Epithelial cell of esophagus (primary cell): ENCODE measurements at regions not wholly inside any gene's neighbourhood (a gene's known extent, or its start where the extent isn't known, plus 50 kb on each side); places are given as distances from the start of the nearest gene placed in this dataset.

ENCODE experiments used
- DNase-seq: peaks from one replicate; pipeline ENCODE4 v3.0.0; 2010; ENCODE audit warnings: low read depth
- H3K4me3 ChIP-seq: 2 replicates; pipeline ENCODE4 v1.5.1; 2011; ENCODE audit warnings: mild to moderate bottlenecking, low read length, control low read depth
- TF ChIP-seq, protein P1 (sequence below): IDR thresholded peaks from 2 replicates; pipeline ENCODE4 v1.5.1; 2011; ENCODE audit warnings: low read depth, mild to moderate bottlenecking, low read length, control low read depth, inconsistent platforms; ENCODE audit not compliant: insufficient read depth; ENCODE audit errors: missing control alignments

DNA sequence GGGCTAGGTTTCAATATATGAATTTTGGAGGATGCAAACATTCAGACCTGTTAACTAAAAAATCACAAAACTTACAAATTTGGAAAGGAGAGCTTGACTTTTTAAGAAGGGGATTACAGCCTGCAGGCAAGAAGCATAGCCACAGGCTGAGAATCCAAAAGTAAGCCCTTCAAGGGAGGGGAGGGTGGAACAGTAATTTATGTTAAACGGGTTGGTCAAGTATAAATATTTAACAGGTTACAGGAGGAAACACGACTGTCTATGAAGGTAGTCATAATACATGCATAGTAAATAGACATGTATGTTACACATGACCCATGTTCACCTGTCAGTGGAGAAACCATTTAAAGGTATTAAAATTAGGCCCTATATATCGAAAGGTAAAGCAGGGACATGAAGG lies 261.1 kb upstream of the RGS18 start:
- no peak overlapping the region for H3K4me3 ChIP-seq
- TF ChIP-seq, protein P1, sequence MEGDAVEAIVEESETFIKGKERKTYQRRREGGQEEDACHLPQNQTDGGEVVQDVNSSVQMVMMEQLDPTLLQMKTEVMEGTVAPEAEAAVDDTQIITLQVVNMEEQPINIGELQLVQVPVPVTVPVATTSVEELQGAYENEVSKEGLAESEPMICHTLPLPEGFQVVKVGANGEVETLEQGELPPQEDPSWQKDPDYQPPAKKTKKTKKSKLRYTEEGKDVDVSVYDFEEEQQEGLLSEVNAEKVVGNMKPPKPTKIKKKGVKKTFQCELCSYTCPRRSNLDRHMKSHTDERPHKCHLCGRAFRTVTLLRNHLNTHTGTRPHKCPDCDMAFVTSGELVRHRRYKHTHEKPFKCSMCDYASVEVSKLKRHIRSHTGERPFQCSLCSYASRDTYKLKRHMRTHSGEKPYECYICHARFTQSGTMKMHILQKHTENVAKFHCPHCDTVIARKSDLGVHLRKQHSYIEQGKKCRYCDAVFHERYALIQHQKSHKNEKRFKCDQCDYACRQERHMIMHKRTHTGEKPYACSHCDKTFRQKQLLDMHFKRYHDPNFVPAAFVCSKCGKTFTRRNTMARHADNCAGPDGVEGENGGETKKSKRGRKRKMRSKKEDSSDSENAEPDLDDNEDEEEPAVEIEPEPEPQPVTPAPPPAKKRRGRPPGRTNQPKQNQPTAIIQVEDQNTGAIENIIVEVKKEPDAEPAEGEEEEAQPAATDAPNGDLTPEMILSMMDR = no peak
- DNase-seq = no peak

DNA sequence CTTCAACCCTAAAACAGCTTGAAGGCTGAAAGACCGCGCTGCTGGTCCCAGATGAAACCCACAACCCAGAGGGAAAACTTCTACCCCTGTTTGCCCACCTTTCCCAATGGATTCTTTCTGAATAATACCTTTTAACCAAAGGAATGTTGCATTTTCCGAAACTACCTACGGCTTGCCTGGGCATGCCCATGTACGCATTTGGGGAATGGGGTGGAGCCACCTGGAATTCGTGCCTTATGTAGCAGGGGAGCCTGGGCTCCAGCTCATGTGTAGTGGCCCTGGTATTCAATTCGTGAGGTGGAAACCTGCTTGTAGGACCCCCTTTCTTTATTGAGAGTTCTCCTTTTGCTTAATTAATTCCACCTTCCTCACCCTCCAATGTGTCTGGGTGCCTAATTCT lies 256.6 kb upstream of the RGS18 start:
- TF ChIP-seq, protein P1 = no peak
- peak; percentile 67 for DNase-seq
- H3K4me3 ChIP-seq = no peak overlapping the region

DNA sequence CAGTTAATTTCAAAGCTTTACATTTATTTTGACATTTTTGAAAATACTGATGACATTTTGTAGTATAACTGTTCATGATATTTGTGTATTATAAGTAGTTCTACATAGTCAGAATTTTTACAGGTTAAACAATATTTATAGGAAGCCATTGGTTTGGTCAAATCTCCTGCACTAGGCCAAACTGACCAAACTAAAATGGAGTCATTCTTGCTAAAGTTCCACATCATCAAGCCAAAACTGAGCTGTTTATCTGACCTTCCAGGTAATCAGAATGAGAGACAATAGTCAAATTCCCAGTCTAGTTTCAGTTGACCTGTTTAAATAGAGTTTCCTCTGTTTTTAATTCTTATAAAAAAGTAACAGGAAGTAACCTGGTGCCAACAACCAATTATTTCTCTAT lies 253.3 kb upstream of the RGS18 start:
- no peak overlapping the region for H3K4me3 ChIP-seq
- TF ChIP-seq, protein P1 = no peak
- no peak for DNase-seq

DNA sequence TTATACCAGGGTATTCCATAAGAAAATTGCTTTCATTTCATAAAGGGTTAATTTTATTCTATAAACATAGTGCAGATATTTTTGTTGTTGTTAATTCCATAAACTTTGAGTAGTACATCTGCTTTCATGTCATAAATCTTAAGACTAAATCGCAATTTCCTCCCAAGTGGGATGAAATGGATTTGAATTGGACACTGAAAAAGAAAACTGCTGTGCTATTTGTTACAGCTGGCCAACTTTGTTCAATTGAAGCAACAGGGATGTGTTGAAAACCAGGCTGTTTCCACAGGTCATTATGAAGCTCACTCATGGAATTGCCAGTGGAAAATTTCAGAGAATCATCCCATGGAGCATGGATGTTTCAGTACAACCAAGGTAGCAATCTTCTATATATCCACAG lies 252.5 kb upstream of the RGS18 start:
- TF ChIP-seq, protein P1 = no peak
- H3K4me3 ChIP-seq = no peak overlapping the region
- no peak for DNase-seq

DNA sequence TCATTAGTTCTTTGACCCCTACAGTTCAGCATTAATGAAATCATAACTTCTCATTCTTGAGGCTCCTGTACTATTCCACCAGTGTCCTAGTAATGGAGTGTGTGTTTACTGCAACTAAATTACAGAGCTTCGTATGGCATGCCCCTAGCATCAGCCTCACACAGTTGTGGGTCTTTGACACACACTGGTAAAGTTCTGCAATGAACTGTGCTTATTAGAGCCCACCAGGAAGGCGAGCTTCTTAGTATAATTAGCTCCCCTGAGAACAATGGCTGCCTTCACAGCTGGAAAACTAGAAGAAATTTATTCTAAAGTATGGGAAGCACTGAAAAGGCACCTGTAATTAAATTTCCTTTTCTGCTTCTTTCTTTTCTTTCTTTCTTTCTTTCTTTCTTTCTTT lies 251.1 kb upstream of the RGS18 start:
- H3K4me3 ChIP-seq = no peak overlapping the region
- no peak for DNase-seq
- TF ChIP-seq, protein P1 = no peak

DNA sequence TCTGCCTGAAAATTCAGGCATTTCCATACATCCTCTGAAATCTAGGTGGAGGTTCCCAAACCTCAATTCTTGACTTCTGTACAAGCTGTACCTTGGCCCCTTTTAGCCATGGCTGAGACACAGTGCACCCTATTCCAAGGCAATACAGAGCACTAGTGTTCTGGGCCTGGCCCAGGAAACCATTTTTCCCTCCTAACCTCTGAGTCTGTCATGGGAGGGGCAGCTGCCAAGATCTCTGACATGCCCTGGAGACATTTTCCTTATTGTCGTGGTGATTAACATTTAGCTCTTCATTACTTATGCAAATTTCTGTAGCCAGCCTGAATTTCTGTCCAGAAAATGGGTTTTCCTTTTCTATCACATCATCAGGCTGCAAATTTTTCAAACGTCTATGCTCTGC lies 248.0 kb upstream of the RGS18 start:
- no peak for DNase-seq
- TF ChIP-seq, protein P1 = no peak
- H3K4me3 ChIP-seq = no peak overlapping the region

DNA sequence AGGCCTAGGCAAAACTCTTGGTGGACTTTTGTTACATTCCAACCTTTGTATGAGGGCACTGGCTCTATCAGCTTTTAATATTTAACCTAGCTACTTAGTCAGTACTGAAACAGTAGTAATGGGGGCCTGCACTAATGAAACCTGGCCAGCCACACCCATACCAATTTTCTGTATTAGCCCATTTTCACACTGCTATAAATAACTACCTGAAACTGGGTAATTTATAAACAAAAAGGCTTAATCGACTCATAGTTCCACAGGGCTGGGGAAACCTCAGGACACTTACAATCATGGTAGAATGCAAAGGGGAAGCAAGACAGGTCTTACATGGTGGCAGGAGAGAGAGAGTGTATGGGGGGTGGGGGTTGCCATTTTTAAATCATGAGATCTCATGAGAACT lies 245.7 kb upstream of the RGS18 start:
- no peak overlapping the region for H3K4me3 ChIP-seq
- TF ChIP-seq, protein P1 = no peak
- DNase-seq = no peak
